ENCODE measurements at regions not wholly inside any gene's neighbourhood (a gene's known extent, or its start where the extent isn't known, plus 50 kb on each side); places are given as distances from the start of the nearest gene placed in this dataset.

DNA sequence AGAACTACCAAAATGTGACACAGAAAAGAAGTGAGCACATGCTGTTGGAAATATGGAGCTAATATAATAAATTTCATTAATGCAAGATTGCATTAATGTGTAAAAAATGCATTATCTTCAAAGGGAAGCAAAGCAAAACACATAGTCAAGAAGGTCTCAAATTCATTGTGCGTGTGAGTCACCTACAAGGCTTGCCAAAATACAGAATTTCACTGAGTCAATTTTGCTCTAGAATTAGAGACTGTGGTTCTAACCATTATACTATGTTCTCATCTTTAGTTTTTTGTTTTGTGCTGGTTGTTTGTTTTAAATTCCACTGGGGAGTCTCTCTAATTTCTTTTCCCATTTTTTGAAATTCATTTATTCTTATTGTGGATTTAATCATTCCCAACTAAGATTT lies 149.8 kb upstream of the SLITRK1 start:
- in situ Hi-C loops (cut with MboI; ENCODE audit: low sequenced_read_pairs, unreplicated experiment) = no loop called here
- no peak for TF ChIP-seq CTCF (IDR thresholded peaks at IDR 0.05; ENCODE audit: borderline replicate concordance, control extremely low read depth, extremely low read depth, insufficient read depth, missing control alignments)
- DNase-seq (ENCODE audit: low spot score) = no peak

DNA sequence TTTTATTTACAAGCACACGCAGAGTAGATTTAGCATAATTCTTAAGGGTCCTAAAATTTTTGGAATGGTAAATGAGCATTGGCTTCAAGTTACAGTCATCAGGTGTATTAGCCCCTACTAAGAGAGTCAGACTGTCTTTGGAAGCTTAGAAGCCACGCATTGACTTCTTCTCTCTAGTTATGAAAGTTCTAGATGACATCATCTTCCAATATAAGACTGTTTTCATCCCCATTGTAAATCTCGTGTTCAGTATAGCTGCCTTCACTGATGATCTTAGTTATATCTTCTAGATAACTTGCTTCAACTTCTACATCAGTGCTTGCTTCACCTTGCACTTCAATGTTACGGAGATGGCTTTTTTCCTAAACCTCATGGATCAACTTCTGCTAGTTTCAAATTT lies 148.8 kb upstream of the SLITRK1 start:
- no peak for DNase-seq (ENCODE audit: low spot score)
- in situ Hi-C loops (cut with MboI; ENCODE audit: low sequenced_read_pairs, unreplicated experiment) = no loop called here

DNA sequence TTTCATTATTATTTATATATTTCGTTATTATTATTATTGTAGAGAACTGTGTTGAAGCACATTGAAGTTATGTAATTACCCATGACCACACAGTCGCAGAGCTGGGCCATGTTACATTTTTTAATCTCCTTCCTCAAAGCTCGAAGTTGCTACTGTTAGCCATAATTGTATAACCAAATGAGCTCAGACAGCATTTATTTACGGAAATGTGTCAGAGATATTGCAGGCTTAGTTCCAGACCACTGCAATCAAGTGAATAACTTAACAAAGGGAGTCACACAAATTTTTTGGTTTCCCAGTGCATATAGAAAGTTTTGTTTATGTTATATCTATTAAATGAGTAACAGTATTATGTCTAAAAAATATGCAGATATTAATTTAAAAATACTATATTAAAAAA lies 147.1 kb upstream of the SLITRK1 start:
- no peak for DNase-seq (ENCODE audit: low spot score)
- in situ Hi-C loops (cut with MboI; ENCODE audit: low sequenced_read_pairs, unreplicated experiment) = no loop called here
- no peak for TF ChIP-seq CTCF (IDR thresholded peaks at IDR 0.05; ENCODE audit: borderline replicate concordance, control extremely low read depth, extremely low read depth, insufficient read depth, missing control alignments)

More for the DNA sequence above, 148.8 kb upstream of the SLITRK1 start:
- TF ChIP-seq CTCF (IDR thresholded peaks at IDR 0.05; ENCODE audit: borderline replicate concordance, control extremely low read depth, extremely low read depth, insufficient read depth, missing control alignments) = no peak

- TF ChIP-seq CTCF (IDR thresholded peaks at IDR 0.05; ENCODE audit: borderline replicate concordance, control extremely low read depth, extremely low read depth, insufficient read depth, missing control alignments) = no peak
- in situ Hi-C loops (cut with MboI; ENCODE audit: low sequenced_read_pairs, unreplicated experiment) = no loop called here
- DNase-seq (ENCODE audit: low spot score) = no peak
Observed at GRCh38 chr13:84025824-84026223, 143.6 kb upstream of the SLITRK1 start.

DNA sequence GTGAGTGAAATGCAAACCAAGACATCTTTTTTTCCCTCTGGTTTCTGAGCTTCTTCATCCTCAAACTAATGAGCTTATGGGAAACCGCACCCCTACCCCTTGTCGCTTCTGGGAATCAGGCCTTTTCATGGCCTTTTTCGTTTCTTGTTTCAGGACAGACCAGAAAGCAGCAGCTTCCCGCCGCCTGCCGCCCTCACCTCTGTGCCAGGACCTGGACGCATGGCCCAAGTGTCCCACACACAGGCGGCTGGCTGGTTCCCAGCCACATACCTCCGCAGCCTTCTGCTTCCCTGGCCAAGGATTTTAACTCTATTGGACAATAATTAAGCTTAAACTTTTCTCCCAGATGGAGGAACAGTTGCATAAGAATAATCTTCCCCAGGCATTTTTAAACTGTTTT lies 114.1 kb upstream of the SLITRK1 start:
- TF ChIP-seq CTCF (IDR thresholded peaks at IDR 0.05; ENCODE audit: borderline replicate concordance, control extremely low read depth, extremely low read depth, insufficient read depth, missing control alignments) = no peak

DNA sequence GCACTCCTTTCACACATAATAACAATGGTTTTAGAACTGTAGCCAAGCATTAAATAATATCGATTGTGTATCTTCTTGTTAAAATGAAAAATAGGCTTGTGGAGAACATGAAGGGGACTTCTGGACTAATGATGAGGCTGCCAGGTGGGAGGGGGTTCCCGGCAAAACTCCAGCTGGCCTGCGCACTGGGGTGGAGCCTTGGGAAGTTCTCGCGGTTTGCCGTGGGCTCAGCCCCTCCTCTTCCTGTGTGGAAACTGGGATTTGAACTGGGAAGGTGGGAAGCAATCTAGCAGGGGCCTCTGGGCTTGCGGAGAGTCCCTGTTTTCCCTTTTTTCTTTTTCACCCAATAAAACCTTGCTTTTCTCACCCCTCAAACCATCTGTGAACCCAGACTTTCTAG lies 113.7 kb upstream of the SLITRK1 start:
- in situ Hi-C loops (cut with MboI; ENCODE audit: low sequenced_read_pairs, unreplicated experiment) = no loop called here
- DNase-seq (ENCODE audit: low spot score) = no peak

More for the DNA sequence above, 114.1 kb upstream of the SLITRK1 start:
- DNase-seq (ENCODE audit: low spot score) = no peak
- in situ Hi-C loops (cut with MboI; ENCODE audit: low sequenced_read_pairs, unreplicated experiment) = no loop called here

More for the DNA sequence above, 113.7 kb upstream of the SLITRK1 start:
- no peak for TF ChIP-seq CTCF (IDR thresholded peaks at IDR 0.05; ENCODE audit: borderline replicate concordance, control extremely low read depth, extremely low read depth, insufficient read depth, missing control alignments)

Data from GM13976 (cell line).